ENCODE measurements at regions not wholly inside any gene's neighbourhood (a gene's known extent, or its start where the extent isn't known, plus 50 kb on each side); places are given as distances from the start of the nearest gene placed in this dataset.

GRCh38 chr10:107577221-107577620, 412.7 kb upstream of the SORCS1 start:
- no peak for TF ChIP-seq CTCF (IDR thresholded peaks at IDR 0.05)
- no peak for TF ChIP-seq POLR2A (IDR thresholded peaks at IDR 0.05)

All from testis (tissue), 2 donors.